SU-DHL-6 (cell line): ENCODE measurements at regions not wholly inside any gene's neighbourhood (a gene's known extent, or its start where the extent isn't known, plus 50 kb on each side); places are given as distances from the start of the nearest gene placed in this dataset.

ENCODE experiments used
- H2AFZ ChIP-seq: fragments of 200-600 bp; sonication (generic); 2 replicates; pipeline ENCODE4 v1.6.1; 2014; ENCODE audit warnings: low read depth, mild to moderate bottlenecking, moderate library complexity, mixed read lengths, antibody characterized with exemption, low read length; ENCODE audit not compliant: severe bottlenecking
- H3F3A ChIP-seq: fragments of 200-600 bp; shearing (Covaris generic); 2 replicates; pipeline ENCODE4 v1.6.0; 2016; ENCODE audit warnings: antibody characterized with exemption, mild to moderate bottlenecking; ENCODE audit not compliant: insufficient read depth
- H3K27ac ChIP-seq: fragments of 200-600 bp; sonication (generic); 2 replicates; pipeline ENCODE4 v1.5.1; 2016; ENCODE audit warnings: low read depth, mild to moderate bottlenecking, low read length, moderate library complexity, mixed read lengths
- H3K27me3 ChIP-seq: fragments of 200-600 bp; sonication (generic), shearing (Covaris generic); 2 replicates; pipeline ENCODE4 v1.6.0; 2014; ENCODE audit warnings: mild to moderate bottlenecking, low read length
- H3K36me3 ChIP-seq: fragments of 200-600 bp; sonication (generic); 2 replicates; pipeline ENCODE4 v1.6.1; 2014; ENCODE audit warnings: mild to moderate bottlenecking, low read length, mixed read lengths
- H3K4me2 ChIP-seq: fragments of 300-600, 200-600 bp; shearing (Covaris generic), sonication (generic); 2 replicates; pipeline ENCODE4 v1.6.0; 2014; ENCODE audit warnings: low read length, low read depth, mild to moderate bottlenecking; ENCODE audit not compliant: poor library complexity, severe bottlenecking
- H3K4me3 ChIP-seq: fragments of 200-600 bp; sonication (generic); 2 replicates; pipeline ENCODE4 v1.5.1; 2014; ENCODE audit warnings: antibody characterized with exemption, low read length, mild to moderate bottlenecking, mixed read lengths; ENCODE audit not compliant: insufficient read depth, poor library complexity, severe bottlenecking
- H3K79me2 ChIP-seq: fragments of 200-600 bp; sonication (generic); 2 replicates; pipeline ENCODE4 v1.6.1; 2014; ENCODE audit warnings: mild to moderate bottlenecking, low read length, moderate library complexity; ENCODE audit not compliant: insufficient read depth
- H3K9ac ChIP-seq: fragments of 200-600 bp; sonication (generic); 2 replicates; pipeline ENCODE4 v1.7.0; 2014; ENCODE audit warnings: mild to moderate bottlenecking, low read length
- H3K9me2 ChIP-seq: fragments of 200-600 bp; sonication (generic); replicated peaks from 2 replicates; pipeline ENCODE4 v1.6.1; 2014; ENCODE audit warnings: low read length; ENCODE audit not compliant: insufficient read depth
- H3K9me3 ChIP-seq: fragments of 200-600 bp; sonication (generic); 2 replicates; pipeline ENCODE4 v1.6.1; 2014; ENCODE audit warnings: low read length, mixed read lengths; ENCODE audit not compliant: insufficient read depth
- H4K20me1 ChIP-seq: fragments of 200-600 bp; sonication (generic); 2 replicates; pipeline ENCODE4 v1.6.1; 2014; ENCODE audit warnings: low read depth, mild to moderate bottlenecking, antibody characterized with exemption, low read length, moderate library complexity, mixed read lengths
- EZH2phosphoT487 ChIP-seq: fragments of 200-600 bp; sonication (generic), shearing (Covaris generic); conservative IDR thresholded peaks from 2 replicates; pipeline ENCODE4 v1.6.1; 2018; ENCODE audit warnings: mild to moderate bottlenecking, antibody characterized with exemption, low read length, moderate library complexity, mixed read lengths
- TF ChIP-seq, protein P1 (sequence below): fragments of 200-600 bp; sonication (generic); IDR thresholded peaks from one replicate; pipeline ENCODE4 v1.5.1; 2017; ENCODE audit warnings: antibody characterized with exemption, mild to moderate bottlenecking, low read length, moderate library complexity; ENCODE audit not compliant: insufficient read depth, poor library complexity, severe bottlenecking

DNA sequence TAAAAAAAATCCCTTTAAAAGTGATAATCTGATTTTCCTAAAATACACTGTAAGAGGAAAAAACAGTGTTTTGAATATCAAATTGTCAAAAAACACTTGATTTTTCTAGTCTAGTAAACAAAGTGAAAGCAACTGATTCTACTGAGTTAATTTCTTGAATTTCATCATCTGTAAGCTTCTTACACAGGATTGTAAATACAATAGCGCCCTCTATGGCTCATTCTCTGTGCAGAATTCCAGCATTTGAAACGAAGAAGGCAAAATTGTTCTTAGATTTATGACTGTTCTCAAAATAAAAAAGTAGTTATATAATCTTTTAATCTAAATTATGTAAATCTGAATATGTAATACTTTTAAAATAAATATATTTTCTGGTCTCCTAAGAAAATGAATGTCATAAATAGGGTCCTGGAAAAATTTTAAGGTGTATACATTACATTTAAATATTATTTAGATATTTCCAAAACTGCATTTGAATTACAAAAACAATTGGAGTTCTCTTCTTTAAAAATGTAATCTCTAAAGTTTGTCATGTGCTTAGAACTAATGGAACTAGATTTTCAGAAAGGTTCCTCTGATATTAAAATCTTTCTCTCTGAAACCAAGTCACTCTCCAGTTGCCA, 176.9 kb upstream of the MC4R start:
- H3K79me2 ChIP-seq: no peaks in the 10 kb centered on the region
- no peaks in the 10 kb centered on the region for H3F3A ChIP-seq
- no peak overlapping the region for H3K27ac ChIP-seq
- no peaks in the 10 kb centered on the region for H3K9me3 ChIP-seq
- H3K9me2 ChIP-seq: no peaks in the 10 kb centered on the region
- no peak overlapping the region for H3K9ac ChIP-seq
- no peak overlapping the region for H3K4me3 ChIP-seq
- peaks cover 3% of the 10 kb centered on the region; the same call in 1 of the 2 replicates for H4K20me1 ChIP-seq
- no peak for TF ChIP-seq EZH2phosphoT487
- TF ChIP-seq, protein P1, sequence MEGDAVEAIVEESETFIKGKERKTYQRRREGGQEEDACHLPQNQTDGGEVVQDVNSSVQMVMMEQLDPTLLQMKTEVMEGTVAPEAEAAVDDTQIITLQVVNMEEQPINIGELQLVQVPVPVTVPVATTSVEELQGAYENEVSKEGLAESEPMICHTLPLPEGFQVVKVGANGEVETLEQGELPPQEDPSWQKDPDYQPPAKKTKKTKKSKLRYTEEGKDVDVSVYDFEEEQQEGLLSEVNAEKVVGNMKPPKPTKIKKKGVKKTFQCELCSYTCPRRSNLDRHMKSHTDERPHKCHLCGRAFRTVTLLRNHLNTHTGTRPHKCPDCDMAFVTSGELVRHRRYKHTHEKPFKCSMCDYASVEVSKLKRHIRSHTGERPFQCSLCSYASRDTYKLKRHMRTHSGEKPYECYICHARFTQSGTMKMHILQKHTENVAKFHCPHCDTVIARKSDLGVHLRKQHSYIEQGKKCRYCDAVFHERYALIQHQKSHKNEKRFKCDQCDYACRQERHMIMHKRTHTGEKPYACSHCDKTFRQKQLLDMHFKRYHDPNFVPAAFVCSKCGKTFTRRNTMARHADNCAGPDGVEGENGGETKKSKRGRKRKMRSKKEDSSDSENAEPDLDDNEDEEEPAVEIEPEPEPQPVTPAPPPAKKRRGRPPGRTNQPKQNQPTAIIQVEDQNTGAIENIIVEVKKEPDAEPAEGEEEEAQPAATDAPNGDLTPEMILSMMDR: peak; percentile 83
- H3K27me3 ChIP-seq: no peaks in the 10 kb centered on the region
- H3K36me3 ChIP-seq: no peaks in the 10 kb centered on the region
- H2AFZ ChIP-seq: no peak overlapping the region
- no peak overlapping the region for H3K4me2 ChIP-seq

DNA sequence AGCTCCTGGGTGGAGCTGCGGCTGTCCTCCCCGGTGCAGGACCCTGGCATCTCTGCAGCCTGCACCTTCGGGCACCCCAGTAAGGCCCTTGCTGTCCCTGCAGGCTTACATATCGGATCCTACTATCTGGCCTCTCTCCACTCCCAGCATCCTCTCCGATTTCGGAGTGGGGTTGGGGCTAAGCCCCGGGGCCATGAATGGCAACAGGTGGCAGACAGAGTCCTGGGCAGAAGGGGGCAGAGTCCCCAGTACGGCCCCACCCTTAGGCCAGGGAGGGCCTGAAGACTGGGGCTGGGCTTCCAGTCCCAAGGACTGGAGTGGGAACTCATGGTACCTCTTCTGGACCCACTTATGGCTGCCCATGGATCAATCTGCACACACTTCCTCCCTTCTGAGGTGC, 180.4 kb upstream of the MC4R start:
- no peaks in the 10 kb centered on the region for H3K36me3 ChIP-seq
- H4K20me1 ChIP-seq: no peaks in the 10 kb centered on the region
- no peak overlapping the region for H3K27ac ChIP-seq
- H3K4me3 ChIP-seq: no peak overlapping the region
- H3K4me2 ChIP-seq: no peak overlapping the region
- H2AFZ ChIP-seq: no peak overlapping the region
- no peaks in the 10 kb centered on the region for H3F3A ChIP-seq
- H3K9ac ChIP-seq: no peak overlapping the region
- no peaks in the 10 kb centered on the region for H3K79me2 ChIP-seq
- H3K9me2 ChIP-seq: no peaks in the 10 kb centered on the region
- H3K9me3 ChIP-seq: no peaks in the 10 kb centered on the region
- H3K27me3 ChIP-seq: no peaks in the 10 kb centered on the region
- no peak for TF ChIP-seq EZH2phosphoT487
- TF ChIP-seq, protein P1: no peak

- H3K27ac ChIP-seq: no peak overlapping the region
- H3K4me3 ChIP-seq: no peak overlapping the region
- H4K20me1 ChIP-seq: no peaks in the 10 kb centered on the region
- H2AFZ ChIP-seq: no peak overlapping the region
- H3K36me3 ChIP-seq: no peaks in the 10 kb centered on the region
- H3F3A ChIP-seq: no peaks in the 10 kb centered on the region
- H3K9ac ChIP-seq: no peak overlapping the region
- no peaks in the 10 kb centered on the region for H3K9me3 ChIP-seq
- no peaks in the 10 kb centered on the region for H3K9me2 ChIP-seq
- H3K79me2 ChIP-seq: no peaks in the 10 kb centered on the region
- H3K4me2 ChIP-seq: no peak overlapping the region
- no peak for TF ChIP-seq EZH2phosphoT487
- TF ChIP-seq, protein P1: no peak
- H3K27me3 ChIP-seq: no peaks in the 10 kb centered on the region
Measured at GRCh38 chr18:60554967-60555366, 182.4 kb upstream of the MC4R start.
